ENCODE measurements at regions not wholly inside any gene's neighbourhood (a gene's known extent, or its start where the extent isn't known, plus 50 kb on each side); places are given as distances from the start of the nearest gene placed in this dataset.

DNA sequence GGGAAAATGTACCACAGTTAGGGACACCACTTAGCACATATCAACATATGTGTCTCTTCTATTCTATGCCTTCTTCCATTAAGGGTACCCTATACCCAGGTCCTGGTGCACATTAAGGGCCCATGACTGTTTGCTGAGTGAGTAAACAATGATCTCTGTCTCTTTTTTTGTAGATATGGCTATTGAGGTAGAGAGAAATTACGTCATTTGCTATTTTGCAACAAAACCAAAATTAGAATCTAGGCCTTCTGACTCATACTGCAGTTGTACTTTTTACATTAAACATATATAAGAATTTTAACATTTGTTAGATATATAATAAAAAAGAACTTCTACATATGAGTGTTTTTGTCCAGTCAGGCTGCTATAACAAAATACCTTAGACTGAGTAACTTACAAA is 683.2 kb upstream of the LRRN3 start:
- TF ChIP-seq CTCF (CRISPR knock-in tag; IDR thresholded peaks at IDR 0.05) = no peak
- TF ChIP-seq HNRNPK (IDR thresholded peaks at IDR 0.05; ENCODE audit: low read depth, low read length, poor library complexity, severe bottlenecking) = no peak
- TF ChIP-seq AGO1 (IDR thresholded peaks at IDR 0.05; ENCODE audit: low read depth, low read length, poor library complexity, severe bottlenecking) = no peak
- no peak for TF ChIP-seq KDM1A (CRISPR knock-in tag; IDR thresholded peaks at IDR 0.05)
- TF ChIP-seq SP1 (IDR thresholded peaks at IDR 0.05) = no peak
- no peak for TF ChIP-seq SP1 (CRISPR knock-in tag; IDR thresholded peaks at IDR 0.05)
- no peak for TF ChIP-seq ZKSCAN5 (CRISPR knock-in tag; IDR thresholded peaks at IDR 0.05)
- no peak for TF ChIP-seq ZC3H13 (CRISPR knock-in tag; IDR thresholded peaks at IDR 0.05)
- TF ChIP-seq SRSF1 (optimal IDR thresholded peaks at IDR 0.05; ENCODE audit: low read depth, low read length) = no peak
- no peak for TF ChIP-seq SETDB1 (CRISPR knock-in tag; IDR thresholded peaks at IDR 0.05; ENCODE audit: borderline replicate concordance)
